SK-N-SH treated with all-trans-retinoic acid at 6 μM for 48 hours (cell line): ENCODE measurements at regions not wholly inside any gene's neighbourhood (a gene's known extent, or its start where the extent isn't known, plus 50 kb on each side); places are given as distances from the start of the nearest gene placed in this dataset.

Source experiments
- ATAC-seq: fragments of 200-7000 bp; cut with Tn5 transposase; 3 replicates; pipeline ENCODE4 v1.9.1; 2020; ENCODE audit warnings: mild to moderate bottlenecking, moderate library complexity
- ARNTL ChIP-seq: fragments of 450-650 bp; formaldehyde crosslinking; IDR thresholded peaks from 2 replicates; pipeline ENCODE4 v1.5.0; 2020; ENCODE audit warnings: low read depth, mild to moderate bottlenecking, moderate library complexity, borderline replicate concordance
- BACH2 ChIP-seq: fragments of 250-450 bp; sonication (Bioruptor Pico); IDR thresholded peaks from 2 replicates; pipeline ENCODE4 v1.9.0; 2021; ENCODE audit warnings: mild to moderate bottlenecking, borderline replicate concordance
- CSDC2 ChIP-seq: fragments of 250-450 bp; sonication (Bioruptor Pico); IDR thresholded peaks from 2 replicates; pipeline ENCODE4 v1.5.0; 2020; ENCODE audit warnings: mild to moderate bottlenecking, moderate library complexity
- CSRNP3 ChIP-seq: fragments of 250-450 bp; sonication (Bioruptor Pico); IDR thresholded peaks from 2 replicates; pipeline ENCODE4 v1.5.1; 2021; ENCODE audit warnings: mild to moderate bottlenecking, moderate library complexity
- ESRRG ChIP-seq: fragments of 250-450 bp; sonication (Bioruptor Pico); IDR thresholded peaks from 2 replicates; pipeline ENCODE4 v1.6.1; 2021; ENCODE audit warnings: mild to moderate bottlenecking
- GLIS3 ChIP-seq: fragments of 250-450 bp; sonication (Bioruptor Pico); IDR thresholded peaks from 2 replicates; pipeline ENCODE4 v1.5.0; 2020; ENCODE audit warnings: mild to moderate bottlenecking, moderate library complexity
- ISL1 ChIP-seq: fragments of 250-450 bp; sonication (Bioruptor Pico); IDR thresholded peaks from 2 replicates; pipeline ENCODE4 v2.1.2; 2022; ENCODE audit warnings: mild to moderate bottlenecking, moderate library complexity
- OSR1 ChIP-seq: fragments of 250-450 bp; sonication (Bioruptor Pico); IDR thresholded peaks from 2 replicates; pipeline ENCODE4 v1.8.0; 2022; ENCODE audit warnings: moderate library complexity, mild to moderate bottlenecking, inconsistent platforms
- PATZ1 ChIP-seq: fragments of 250-450 bp; sonication (Bioruptor Pico); IDR thresholded peaks from 2 replicates; pipeline ENCODE4 v1.8.0; 2020; ENCODE audit warnings: mild to moderate bottlenecking, moderate library complexity, borderline replicate concordance
- POU6F1 ChIP-seq: fragments of 250-450 bp; sonication (Bioruptor Pico); IDR thresholded peaks from 2 replicates; pipeline ENCODE4 v1.8.0; 2021; ENCODE audit warnings: low read depth, mild to moderate bottlenecking, moderate library complexity, borderline replicate concordance
- PPARA ChIP-seq: fragments of 250-450 bp; sonication (Bioruptor Pico); IDR thresholded peaks from 2 replicates; pipeline ENCODE4 v1.5.0; 2020; ENCODE audit warnings: mild to moderate bottlenecking, borderline replicate concordance
- RARB ChIP-seq: fragments of 250-450 bp; sonication (Bioruptor Pico); IDR thresholded peaks from 2 replicates; pipeline ENCODE4 v1.8.0; 2021; ENCODE audit warnings: mild to moderate bottlenecking, moderate library complexity
- TCF4 ChIP-seq: fragments of 250-450 bp; sonication (Bioruptor Pico); IDR thresholded peaks from 2 replicates; pipeline ENCODE4 v1.8.0; 2021; ENCODE audit warnings: mild to moderate bottlenecking, moderate library complexity, borderline replicate concordance
- TOX ChIP-seq: fragments of 250-450 bp; sonication (Bioruptor Pico); IDR thresholded peaks from 2 replicates; pipeline ENCODE4 v1.8.0; 2021; ENCODE audit warnings: mild to moderate bottlenecking, moderate library complexity, borderline replicate concordance
- TSHZ2 ChIP-seq: fragments of 250-450 bp; sonication (Bioruptor Pico); IDR thresholded peaks from 2 replicates; pipeline ENCODE4 v1.5.0; 2020; ENCODE audit warnings: mild to moderate bottlenecking, moderate library complexity
- ZC3H10 ChIP-seq: fragments of 250-450 bp; sonication (Bioruptor Pico); IDR thresholded peaks from 2 replicates; pipeline ENCODE4 v1.5.1; 2021; ENCODE audit warnings: mild to moderate bottlenecking, moderate library complexity
- ZFP3 ChIP-seq: fragments of 250-450 bp; sonication (Bioruptor Pico); IDR thresholded peaks from 2 replicates; pipeline ENCODE4 v1.5.0; 2020; ENCODE audit warnings: mild to moderate bottlenecking, moderate library complexity
- ZNF70 ChIP-seq: fragments of 450-650 bp; formaldehyde crosslinking; IDR thresholded peaks from 2 replicates; pipeline ENCODE4 v1.5.0; 2020; ENCODE audit warnings: mild to moderate bottlenecking, moderate library complexity
- TF ChIP-seq, protein P1 (sequence below): fragments of 250-450 bp; sonication (Bioruptor Pico); IDR thresholded peaks from 2 replicates; pipeline ENCODE4 v1.5.1; 2020; ENCODE audit warnings: low read depth, mild to moderate bottlenecking, moderate library complexity

DNA sequence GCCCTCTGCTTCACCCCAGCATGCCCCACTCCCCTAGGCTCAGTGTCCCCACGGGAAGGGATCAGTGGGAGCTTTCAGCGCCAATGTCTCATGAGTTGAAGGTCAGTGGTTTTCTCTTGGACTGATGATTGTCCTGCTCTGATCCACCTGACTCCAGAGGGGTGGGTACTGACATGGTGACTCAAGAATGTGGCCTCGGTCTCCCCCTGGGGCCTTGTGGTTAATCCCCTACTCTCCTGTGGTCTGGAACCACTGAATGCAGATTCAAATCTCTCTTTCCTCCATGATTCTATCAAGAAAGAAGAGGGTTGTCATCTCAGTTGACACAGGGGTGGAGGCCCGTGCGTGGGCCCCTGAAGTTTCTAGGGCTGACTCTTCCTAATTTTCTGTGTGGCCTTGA, 176.9 kb downstream of the RPS24 start (continued):
- TF ChIP-seq TSHZ2 (CRISPR knock-in tag) (no peak), TCF4 (CRISPR knock-in tag) (no peak), ARNTL (CRISPR knock-in tag) (no peak), RARB (no peak), ZFP3 (no peak), ISL1 (CRISPR knock-in tag) (no peak), ZC3H10 (CRISPR knock-in tag) (no peak), CSDC2 (no peak), BACH2 (no peak), TOX (CRISPR knock-in tag) (no peak), PATZ1 (CRISPR knock-in tag) (no peak)
- TF ChIP-seq, all 23 proteins: peak for 0

GRCh38 chr10:78210976-78211375, 177.3 kb downstream of the RPS24 start:
- no peak for TF ChIP-seq POU6F1
- TF ChIP-seq, protein P1, sequence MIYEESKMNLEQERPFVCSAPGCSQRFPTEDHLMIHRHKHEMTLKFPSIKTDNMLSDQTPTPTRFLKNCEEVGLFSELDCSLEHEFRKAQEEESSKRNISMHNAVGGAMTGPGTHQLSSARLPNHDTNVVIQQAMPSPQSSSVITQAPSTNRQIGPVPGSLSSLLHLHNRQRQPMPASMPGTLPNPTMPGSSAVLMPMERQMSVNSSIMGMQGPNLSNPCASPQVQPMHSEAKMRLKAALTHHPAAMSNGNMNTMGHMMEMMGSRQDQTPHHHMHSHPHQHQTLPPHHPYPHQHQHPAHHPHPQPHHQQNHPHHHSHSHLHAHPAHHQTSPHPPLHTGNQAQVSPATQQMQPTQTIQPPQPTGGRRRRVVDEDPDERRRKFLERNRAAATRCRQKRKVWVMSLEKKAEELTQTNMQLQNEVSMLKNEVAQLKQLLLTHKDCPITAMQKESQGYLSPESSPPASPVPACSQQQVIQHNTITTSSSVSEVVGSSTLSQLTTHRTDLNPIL (CRISPR knock-in tag), result no peak
- TF ChIP-seq CSRNP3, result no peak
- no peak for TF ChIP-seq CSDC2
- no peak for TF ChIP-seq ARNTL (CRISPR knock-in tag)
- TF ChIP-seq PPARA (CRISPR knock-in tag), result no peak
- no peak for TF ChIP-seq OSR1
- TF ChIP-seq TOX (CRISPR knock-in tag), result no peak
- TF ChIP-seq ZFP3, result no peak
- no peak for TF ChIP-seq RARB
- no peak for TF ChIP-seq PATZ1 (CRISPR knock-in tag)
- no peak for TF ChIP-seq GLIS3 (CRISPR knock-in tag)
- no peak for TF ChIP-seq TCF4 (CRISPR knock-in tag)
- no peak for TF ChIP-seq ESRRG (CRISPR knock-in tag)
- TF ChIP-seq BACH2, result no peak
- ATAC-seq, result no peak

DNA sequence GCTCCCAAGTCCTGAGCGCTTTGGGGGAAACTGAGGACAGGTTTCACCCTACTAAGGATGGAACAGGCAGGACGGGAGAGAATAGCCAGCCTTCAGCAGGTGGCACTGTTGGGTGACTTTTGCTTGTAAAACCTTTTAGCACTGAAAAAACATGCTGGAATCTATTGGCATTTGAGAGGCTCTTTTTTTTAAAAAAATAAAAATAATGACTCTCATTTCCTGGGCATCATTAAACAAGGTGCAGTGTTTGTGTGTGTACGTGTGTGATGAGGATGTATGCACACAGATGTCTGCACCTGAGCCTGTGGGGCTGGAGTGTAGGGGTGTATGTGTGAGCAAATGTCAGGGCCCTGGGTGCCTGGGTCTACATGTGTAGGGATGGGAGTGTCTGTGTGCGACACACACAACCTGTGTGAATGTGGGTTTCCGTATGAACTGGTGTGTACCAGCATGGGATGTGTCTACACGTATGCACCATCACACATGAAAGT, 177.9 kb downstream of the RPS24 start:
- peak; percentile 79 for ATAC-seq
- TF ChIP-seq ZNF70 (CRISPR knock-in tag) (no peak), PPARA (CRISPR knock-in tag) (no peak), CSDC2 (no peak), PATZ1 (CRISPR knock-in tag) (no peak), TOX (CRISPR knock-in tag) (no peak), ISL1 (CRISPR knock-in tag) (no peak), CSRNP3 (no peak)
- TF ChIP-seq, protein P1 (CRISPR knock-in tag), result no peak
